HepG2 (cell line): ENCODE measurements at regions not wholly inside any gene's neighbourhood (a gene's known extent, or its start where the extent isn't known, plus 50 kb on each side); places are given as distances from the start of the nearest gene placed in this dataset.

Experiments
- ZFP1 ChIP-seq: IDR thresholded peaks from 2 replicates; pipeline ENCODE4 v1.6.1; 2016
- ZFP37 ChIP-seq: sonication (generic); formaldehyde crosslinking; IDR thresholded peaks from 2 replicates; pipeline ENCODE4 v1.4.0; 2020; ENCODE audit warnings: missing genetic modification reagents, borderline replicate concordance
- TF ChIP-seq, protein P1 (sequence below): sonication (generic); formaldehyde crosslinking; IDR thresholded peaks from 2 replicates; pipeline ENCODE4 v1.5.0; 2020; ENCODE audit warnings: mild to moderate bottlenecking, missing genetic modification reagents, moderate library complexity

DNA sequence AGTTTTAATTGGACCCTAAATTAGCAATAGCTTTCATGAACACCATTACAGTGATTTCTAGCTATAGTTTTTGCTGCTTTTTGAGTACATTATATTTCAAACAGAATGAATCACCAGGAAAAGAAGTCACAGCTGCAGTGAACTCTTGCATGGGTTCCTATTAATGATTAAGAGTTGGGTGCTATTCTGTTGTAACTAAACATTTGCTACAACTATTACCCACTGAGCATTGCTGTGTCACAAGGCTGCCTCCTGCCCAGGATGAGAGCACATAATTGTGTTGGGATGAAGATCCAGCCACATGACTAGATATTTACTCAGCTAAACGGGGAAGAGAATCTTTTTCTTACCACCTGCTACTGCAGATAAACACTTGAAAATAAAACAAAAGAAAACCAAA is 152.7 kb downstream of the GXYLT1 start:
- no peak for TF ChIP-seq ZFP37 (CRISPR knock-in tag)
- TF ChIP-seq, protein P1, sequence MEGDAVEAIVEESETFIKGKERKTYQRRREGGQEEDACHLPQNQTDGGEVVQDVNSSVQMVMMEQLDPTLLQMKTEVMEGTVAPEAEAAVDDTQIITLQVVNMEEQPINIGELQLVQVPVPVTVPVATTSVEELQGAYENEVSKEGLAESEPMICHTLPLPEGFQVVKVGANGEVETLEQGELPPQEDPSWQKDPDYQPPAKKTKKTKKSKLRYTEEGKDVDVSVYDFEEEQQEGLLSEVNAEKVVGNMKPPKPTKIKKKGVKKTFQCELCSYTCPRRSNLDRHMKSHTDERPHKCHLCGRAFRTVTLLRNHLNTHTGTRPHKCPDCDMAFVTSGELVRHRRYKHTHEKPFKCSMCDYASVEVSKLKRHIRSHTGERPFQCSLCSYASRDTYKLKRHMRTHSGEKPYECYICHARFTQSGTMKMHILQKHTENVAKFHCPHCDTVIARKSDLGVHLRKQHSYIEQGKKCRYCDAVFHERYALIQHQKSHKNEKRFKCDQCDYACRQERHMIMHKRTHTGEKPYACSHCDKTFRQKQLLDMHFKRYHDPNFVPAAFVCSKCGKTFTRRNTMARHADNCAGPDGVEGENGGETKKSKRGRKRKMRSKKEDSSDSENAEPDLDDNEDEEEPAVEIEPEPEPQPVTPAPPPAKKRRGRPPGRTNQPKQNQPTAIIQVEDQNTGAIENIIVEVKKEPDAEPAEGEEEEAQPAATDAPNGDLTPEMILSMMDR (CRISPR knock-in tag) = no peak
- TF ChIP-seq ZFP1 = no peak
